ENCODE measurements at regions not wholly inside any gene's neighbourhood (a gene's known extent, or its start where the extent isn't known, plus 50 kb on each side); places are given as distances from the start of the nearest gene placed in this dataset.

GRCh38 chr13:58960888-58961287 is 1202.8 kb downstream of the DIAPH3 start:
- H3K36me3 ChIP-seq (ENCODE audit: control insufficient read depth, insufficient read depth, low read length) = no peaks in the 10 kb centered on the region
- WGBS, 2 experiments = no CpG with 5 or more reads among the region's 2 CpGs
- H3K27me3 ChIP-seq (ENCODE audit: control insufficient read depth, insufficient read depth, low read length, poor library complexity, severe bottlenecking) = no peaks in the 10 kb centered on the region
- H3K4me1 ChIP-seq (ENCODE audit: control insufficient read depth, insufficient read depth, low read length) = no peaks in the 10 kb centered on the region
- no peak overlapping the region for H3K27ac ChIP-seq (ENCODE audit: insufficient read depth, low read depth, low read length, poor library complexity, severe bottlenecking)
- no peaks in the 10 kb centered on the region for H3K9me3 ChIP-seq (ENCODE audit: control insufficient read depth, low read length)
- no peak overlapping the region for H3K4me3 ChIP-seq (ENCODE audit: insufficient read depth, low read depth, low read length)

GRCh38 chr13:58963321-58963720 is 1200.4 kb downstream of the DIAPH3 start:
- no peaks in the 10 kb centered on the region for H3K27me3 ChIP-seq (ENCODE audit: control insufficient read depth, insufficient read depth, low read length, poor library complexity, severe bottlenecking)
- H3K36me3 ChIP-seq (ENCODE audit: control insufficient read depth, insufficient read depth, low read length) = no peaks in the 10 kb centered on the region
- H3K27ac ChIP-seq (ENCODE audit: insufficient read depth, low read depth, low read length, poor library complexity, severe bottlenecking) = no peak overlapping the region
- no peaks in the 10 kb centered on the region for H3K9me3 ChIP-seq (ENCODE audit: control insufficient read depth, low read length)
- H3K4me3 ChIP-seq (ENCODE audit: insufficient read depth, low read depth, low read length) = no peak overlapping the region
- WGBS, 2 experiments = 85% methylated on average over 2 of the region's 2 CpGs; no CpG with 5 or more reads in 1 of the 2 experiments
- no peaks in the 10 kb centered on the region for H3K4me1 ChIP-seq (ENCODE audit: control insufficient read depth, insufficient read depth, low read length)

GRCh38 chr13:58964048-58964447 is 1199.7 kb downstream of the DIAPH3 start:
- Histone ChIP-seq H3K9me3 (ENCODE audit: control insufficient read depth, low read length) (no peaks in the 10 kb centered on the region), H3K27me3 (ENCODE audit: control insufficient read depth, insufficient read depth, low read length, poor library complexity, severe bottlenecking) (no peaks in the 10 kb centered on the region), H3K36me3 (ENCODE audit: control insufficient read depth, insufficient read depth, low read length) (no peaks in the 10 kb centered on the region), H3K27ac (ENCODE audit: insufficient read depth, low read depth, low read length, poor library complexity, severe bottlenecking) (no peak overlapping the region), H3K4me1 (ENCODE audit: control insufficient read depth, insufficient read depth, low read length) (no peaks in the 10 kb centered on the region), H3K4me3 (ENCODE audit: insufficient read depth, low read depth, low read length) (no peak overlapping the region)
- WGBS, 2 experiments = 93 to 94% methylated on average over 2 to 3 of the region's 3 CpGs

- H3K27me3 ChIP-seq (ENCODE audit: control insufficient read depth, insufficient read depth, low read length, poor library complexity, severe bottlenecking) = no peaks in the 10 kb centered on the region
- no peaks in the 10 kb centered on the region for H3K4me1 ChIP-seq (ENCODE audit: control insufficient read depth, insufficient read depth, low read length)
- H3K4me3 ChIP-seq (ENCODE audit: insufficient read depth, low read depth, low read length) = no peak overlapping the region
- 94 to 96% methylated on average over 5 to 6 of the region's 6 CpGs for WGBS, 2 experiments
- H3K36me3 ChIP-seq (ENCODE audit: control insufficient read depth, insufficient read depth, low read length) = no peaks in the 10 kb centered on the region
- no peak overlapping the region for H3K27ac ChIP-seq (ENCODE audit: insufficient read depth, low read depth, low read length, poor library complexity, severe bottlenecking)
- no peaks in the 10 kb centered on the region for H3K9me3 ChIP-seq (ENCODE audit: control insufficient read depth, low read length)
These were observed 1186.6 kb downstream of the DIAPH3 start for GRCh38 chr13:58977085-58977484.

GRCh38 chr13:58978331-58978730 is 1185.4 kb downstream of the DIAPH3 start:
- Histone ChIP-seq H3K27ac (ENCODE audit: insufficient read depth, low read depth, low read length, poor library complexity, severe bottlenecking) (no peak overlapping the region), H3K9me3 (ENCODE audit: control insufficient read depth, low read length) (no peaks in the 10 kb centered on the region), H3K4me1 (ENCODE audit: control insufficient read depth, insufficient read depth, low read length) (no peaks in the 10 kb centered on the region), H3K27me3 (ENCODE audit: control insufficient read depth, insufficient read depth, low read length, poor library complexity, severe bottlenecking) (no peaks in the 10 kb centered on the region), H3K36me3 (ENCODE audit: control insufficient read depth, insufficient read depth, low read length) (no peaks in the 10 kb centered on the region), H3K4me3 (ENCODE audit: insufficient read depth, low read depth, low read length) (no peak overlapping the region)
- 80% methylated on average over 1 of the region's 1 CpG; no CpG with 5 or more reads in 1 of the 2 experiments for WGBS, 2 experiments

- WGBS, 2 experiments = 86 to 98% methylated on average over 1 to 2 of the region's 2 CpGs
- Histone ChIP-seq H3K27ac (ENCODE audit: insufficient read depth, low read depth, low read length, poor library complexity, severe bottlenecking) (no peak overlapping the region), H3K4me1 (ENCODE audit: control insufficient read depth, insufficient read depth, low read length) (no peaks in the 10 kb centered on the region), H3K9me3 (ENCODE audit: control insufficient read depth, low read length) (no peaks in the 10 kb centered on the region), H3K36me3 (ENCODE audit: control insufficient read depth, insufficient read depth, low read length) (no peaks in the 10 kb centered on the region), H3K4me3 (ENCODE audit: insufficient read depth, low read depth, low read length) (no peak overlapping the region), H3K27me3 (ENCODE audit: control insufficient read depth, insufficient read depth, low read length, poor library complexity, severe bottlenecking) (no peaks in the 10 kb centered on the region)
These were observed 1183.9 kb downstream of the DIAPH3 start for GRCh38 chr13:58979851-58980250.

- Histone ChIP-seq H3K4me1 (ENCODE audit: control insufficient read depth, insufficient read depth, low read length) (no peaks in the 10 kb centered on the region), H3K27ac (ENCODE audit: insufficient read depth, low read depth, low read length, poor library complexity, severe bottlenecking) (no peak overlapping the region)
- WGBS, 2 experiments = 88 to 96% methylated on average over 3 of the region's 3 CpGs
These were observed 1177.9 kb downstream of the DIAPH3 start for GRCh38 chr13:58985845-58986244.

GRCh38 chr13:58989556-58989955 is 1174.2 kb downstream of the DIAPH3 start:
- Histone ChIP-seq H3K4me3 (ENCODE audit: insufficient read depth, low read depth, low read length) (no peak overlapping the region), H3K27me3 (ENCODE audit: control insufficient read depth, insufficient read depth, low read length, poor library complexity, severe bottlenecking) (no peaks in the 10 kb centered on the region), H3K9me3 (ENCODE audit: control insufficient read depth, low read length) (no peaks in the 10 kb centered on the region), H3K36me3 (ENCODE audit: control insufficient read depth, insufficient read depth, low read length) (no peaks in the 10 kb centered on the region), H3K27ac (ENCODE audit: insufficient read depth, low read depth, low read length, poor library complexity, severe bottlenecking) (no peak overlapping the region), H3K4me1 (ENCODE audit: control insufficient read depth, insufficient read depth, low read length) (no peaks in the 10 kb centered on the region)
- 93% methylated on average over 1 of the region's 1 CpG; no CpG with 5 or more reads in 1 of the 2 experiments for WGBS, 2 experiments

More at GRCh38 chr13:58985845-58986244, 1177.9 kb downstream of the DIAPH3 start:
- Histone ChIP-seq H3K4me3 (ENCODE audit: insufficient read depth, low read depth, low read length) (no peak overlapping the region), H3K9me3 (ENCODE audit: control insufficient read depth, low read length) (no peaks in the 10 kb centered on the region), H3K27me3 (ENCODE audit: control insufficient read depth, insufficient read depth, low read length, poor library complexity, severe bottlenecking) (no peaks in the 10 kb centered on the region), H3K36me3 (ENCODE audit: control insufficient read depth, insufficient read depth, low read length) (no peaks in the 10 kb centered on the region)

- Histone ChIP-seq H3K4me1 (ENCODE audit: control insufficient read depth, insufficient read depth, low read length) (no peaks in the 10 kb centered on the region), H3K36me3 (ENCODE audit: control insufficient read depth, insufficient read depth, low read length) (no peaks in the 10 kb centered on the region), H3K9me3 (ENCODE audit: control insufficient read depth, low read length) (no peaks in the 10 kb centered on the region), H3K27ac (ENCODE audit: insufficient read depth, low read depth, low read length, poor library complexity, severe bottlenecking) (no peak overlapping the region), H3K27me3 (ENCODE audit: control insufficient read depth, insufficient read depth, low read length, poor library complexity, severe bottlenecking) (no peaks in the 10 kb centered on the region), H3K4me3 (ENCODE audit: insufficient read depth, low read depth, low read length) (no peak overlapping the region)
- 93 to 97% methylated on average over 2 to 3 of the region's 3 CpGs for WGBS, 2 experiments
These were observed 1171.8 kb downstream of the DIAPH3 start for GRCh38 chr13:58991826-58992477.

- Histone ChIP-seq H3K4me3 (ENCODE audit: insufficient read depth, low read depth, low read length) (no peak overlapping the region), H3K9me3 (ENCODE audit: control insufficient read depth, low read length) (no peaks in the 10 kb centered on the region), H3K27ac (ENCODE audit: insufficient read depth, low read depth, low read length, poor library complexity, severe bottlenecking) (no peak overlapping the region), H3K36me3 (ENCODE audit: control insufficient read depth, insufficient read depth, low read length) (no peaks in the 10 kb centered on the region), H3K4me1 (ENCODE audit: control insufficient read depth, insufficient read depth, low read length) (no peaks in the 10 kb centered on the region), H3K27me3 (ENCODE audit: control insufficient read depth, insufficient read depth, low read length, poor library complexity, severe bottlenecking) (no peaks in the 10 kb centered on the region)
- 95% methylated on average over 5 of the region's 5 CpGs for WGBS, 2 experiments
These were observed 1171.2 kb downstream of the DIAPH3 start for GRCh38 chr13:58992478-58993042.

Measured in ectodermal cell (in vitro differentiated cells).